Testis (tissue), 2 donors: ENCODE measurements at regions not wholly inside any gene's neighbourhood (a gene's known extent, or its start where the extent isn't known, plus 50 kb on each side); places are given as distances from the start of the nearest gene placed in this dataset.

Experiments used
- DNase-seq: peaks from one replicate; pipeline ENCODE4 v3.0.0-alpha.2; 2019
- H3K27ac ChIP-seq, 2 donors: fragments of 200-600 bp; sonication (generic); one replicate each; pipeline ENCODE4 v1.5.1; 2019
- H3K27me3 ChIP-seq: fragments of 200-600 bp; sonication (generic); one replicate; pipeline ENCODE4 v1.5.1; 2019
- H3K36me3 ChIP-seq: fragments of 200-600 bp; sonication (generic); one replicate; pipeline ENCODE4 v1.5.1; 2017; ENCODE audit warnings: low read depth; ENCODE audit errors: missing control alignments
- H3K4me1 ChIP-seq: fragments of 200-600 bp; sonication (generic); one replicate; pipeline ENCODE4 v1.5.1; 2019
- H3K4me3 ChIP-seq, 2 donors: fragments of 200-600 bp; sonication (generic); one replicate each; pipeline ENCODE4 v1.5.1; 2017 to 2019
- H3K9me3 ChIP-seq: fragments of 200-600 bp; sonication (generic); one replicate; pipeline ENCODE4 v1.5.1; 2017
- CTCF ChIP-seq, 3 experiments: fragments of 450-650 bp in 2 of 3; fragments of 200-600 bp in 1 of 3; sonication (generic) in 1 of 3; IDR thresholded peaks; one replicate each; pipeline ENCODE4 v1.5.1; 2016 to 2019; ENCODE audit warnings: antibody characterized with exemption in 3 of 3, mild to moderate bottlenecking in 2 of 3, moderate library complexity in 1 of 3
- POLR2A ChIP-seq: fragments of 450-650 bp; IDR thresholded peaks from one replicate; pipeline ENCODE4 v1.6.1; 2017; ENCODE audit warnings: antibody characterized with exemption, mild to moderate bottlenecking, moderate library complexity
- WGBS, 2 donors: methylation state at CpG; one replicate each; pipeline ENCODE4 v1.1.5; 2018; 5-methylcytosine and 5-hydroxymethylcytosine counted together
- intact Hi-C: fragments of 100-400 bp; cut with DNase I; formaldehyde crosslinking; loops from one replicate; pipeline ENCODE4 v1.15.1; 2023; ENCODE audit warnings: low total_unique reads

GRCh38 chr18:51593931-51594330 is 396.4 kb upstream of the MEX3C start:
- Histone ChIP-seq H3K4me1 (no peaks in the 10 kb centered on the region), H3K9me3 (no peaks in the 10 kb centered on the region), H3K27ac (no peak overlapping the region), H3K27me3 (no peaks in the 10 kb centered on the region), H3K36me3 (no peaks in the 10 kb centered on the region), H3K4me3 (no peak overlapping the region)
- no peak for DNase-seq
- intact Hi-C loops: no loop called here
- 84 to 87% methylated on average over 2 of the region's 2 CpGs for WGBS, 2 donors
- TF ChIP-seq CTCF (IDR thresholded peaks at IDR 0.05) (no peak), POLR2A (no peak)

- H3K27me3 ChIP-seq: no peaks in the 10 kb centered on the region
- H3K4me1 ChIP-seq: no peaks in the 10 kb centered on the region
- DNase-seq: no peak
- H3K27ac ChIP-seq: no peak overlapping the region
- intact Hi-C loops: no loop called here
- H3K4me3 ChIP-seq: no peak overlapping the region
- H3K36me3 ChIP-seq: no peaks in the 10 kb centered on the region
- TF ChIP-seq POLR2A: no peak
- no peak for TF ChIP-seq CTCF (IDR thresholded peaks at IDR 0.05)
- no peaks in the 10 kb centered on the region for H3K9me3 ChIP-seq
Measured at GRCh38 chr18:51603111-51603510, 405.6 kb upstream of the MEX3C start.

- TF ChIP-seq CTCF (IDR thresholded peaks at IDR 0.05): no peak
- no peak for TF ChIP-seq POLR2A
- 30 to 34% methylated on average over 4 of the region's 4 CpGs for WGBS, 2 donors
- no peak for DNase-seq
- Histone ChIP-seq H3K9me3 (no peaks in the 10 kb centered on the region), H3K36me3 (no peaks in the 10 kb centered on the region), H3K27ac (no peak overlapping the region), H3K4me1 (no peaks in the 10 kb centered on the region), H3K27me3 (no peaks in the 10 kb centered on the region), H3K4me3 (no peak overlapping the region)
- intact Hi-C loops: no loop called here
Measured at GRCh38 chr18:51603551-51603950, 406.1 kb upstream of the MEX3C start.

GRCh38 chr18:51610481-51610880 is 413.0 kb upstream of the MEX3C start:
- Histone ChIP-seq H3K4me1 (no peaks in the 10 kb centered on the region), H3K27ac (no peak overlapping the region), H3K36me3 (no peaks in the 10 kb centered on the region), H3K9me3 (no peaks in the 10 kb centered on the region), H3K4me3 (no peak overlapping the region), H3K27me3 (no peaks in the 10 kb centered on the region)
- intact Hi-C loops: no loop called here
- 86 to 89% methylated on average over 1 of the region's 1 CpG for WGBS, 2 donors
- no peak for TF ChIP-seq POLR2A
- no peak for TF ChIP-seq CTCF (IDR thresholded peaks at IDR 0.05)
- no peak for DNase-seq

- intact Hi-C loops: no loop called here
- 88% methylated on average over 1 of the region's 1 CpG for WGBS, 2 donors
- H3K4me1 ChIP-seq: no peaks in the 10 kb centered on the region
- no peaks in the 10 kb centered on the region for H3K27me3 ChIP-seq
- no peaks in the 10 kb centered on the region for H3K36me3 ChIP-seq
- TF ChIP-seq CTCF (IDR thresholded peaks at IDR 0.05) (no peak), POLR2A (no peak)
- H3K27ac ChIP-seq: no peak overlapping the region
- H3K4me3 ChIP-seq: no peak overlapping the region
- no peaks in the 10 kb centered on the region for H3K9me3 ChIP-seq
- no peak for DNase-seq
Measured at GRCh38 chr18:51611326-51611725, 413.8 kb upstream of the MEX3C start.
